Bronchial epithelial cell (primary cell): ENCODE measurements at regions not wholly inside any gene's neighbourhood (a gene's known extent, or its start where the extent isn't known, plus 50 kb on each side); places are given as distances from the start of the nearest gene placed in this dataset.

Experiments used
- DNase-seq: peaks from one replicate; pipeline ENCODE4 v3.0.0-alpha.2; 2010; ENCODE audit warnings: low read depth
- FAIRE-seq: peaks from 2 replicates; lab custom pipeline; 2011; peaks lifted over from hg19 to GRCh38; lab: Jason Lieb, UNC
- H3K27me3 ChIP-seq: 2 replicates; pipeline ENCODE4 v1.5.1; 2011; ENCODE audit warnings: low read length; ENCODE audit not compliant: control insufficient read depth, insufficient read depth
- H3K36me3 ChIP-seq: 2 replicates; pipeline ENCODE4 v1.5.1; 2011; ENCODE audit warnings: low read length; ENCODE audit not compliant: control insufficient read depth, insufficient read depth
- H3K4me3 ChIP-seq: 2 replicates; pipeline ENCODE4 v1.5.1; 2011; ENCODE audit warnings: mild to moderate bottlenecking, low read depth, low read length, control low read depth
- CTCF ChIP-seq: IDR thresholded peaks from 2 replicates; pipeline ENCODE4 v1.5.1; 2011; ENCODE audit warnings: mild to moderate bottlenecking, moderate library complexity, low read length, control low read depth, inconsistent platforms; ENCODE audit not compliant: insufficient read depth, severe bottlenecking

GRCh38 chr2:51301381-51301780, 269.4 kb upstream of the NRXN1 start:
- no peak for TF ChIP-seq CTCF
- DNase-seq (no peak), FAIRE-seq (no peak)
- Histone ChIP-seq H3K36me3 (no peaks in the 10 kb centered on the region), H3K4me3 (no peak overlapping the region), H3K27me3 (no peaks in the 10 kb centered on the region)

DNA sequence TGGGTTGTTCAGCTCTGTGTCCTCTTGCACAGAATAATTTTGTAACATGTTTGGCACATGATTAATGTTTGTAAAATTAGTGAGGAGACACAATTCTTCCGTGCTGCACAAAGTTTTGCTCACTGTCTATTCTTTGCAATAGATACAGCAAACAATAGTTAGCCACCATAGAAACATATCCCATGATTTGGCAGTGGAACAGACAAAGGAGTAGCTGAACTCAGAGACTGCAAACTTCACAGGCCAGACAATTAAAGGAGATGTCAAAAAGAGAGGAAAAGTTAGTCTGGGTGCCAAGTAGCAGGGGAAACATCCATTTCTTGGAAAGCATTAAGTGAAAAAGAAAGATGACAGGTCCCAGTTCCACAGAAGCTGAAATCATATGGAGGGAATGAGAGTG, 267.4 kb upstream of the NRXN1 start:
- H3K4me3 ChIP-seq: no peak overlapping the region
- H3K27me3 ChIP-seq: no peaks in the 10 kb centered on the region
- DNase-seq (no peak), FAIRE-seq (no peak)
- TF ChIP-seq CTCF: no peak
- H3K36me3 ChIP-seq: no peaks in the 10 kb centered on the region

DNA sequence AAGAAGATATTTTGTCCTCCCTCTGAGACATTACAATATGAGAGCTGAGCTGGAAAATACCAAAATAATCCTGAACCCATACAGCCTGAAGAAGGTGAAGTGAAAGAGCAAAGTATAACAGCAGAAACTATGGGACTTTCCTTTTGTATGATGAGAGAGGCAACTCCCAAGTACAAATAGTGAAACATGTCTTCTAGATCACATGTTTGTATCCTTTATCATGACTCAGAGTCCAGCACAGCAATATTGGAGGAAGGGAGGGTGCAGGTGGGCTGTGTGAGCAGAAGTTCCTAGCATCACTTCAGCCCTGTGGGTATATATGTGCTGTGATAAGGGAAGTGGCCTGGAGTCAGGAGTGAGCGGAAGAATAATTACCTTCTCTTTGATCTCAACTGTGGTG, 265.6 kb upstream of the NRXN1 start:
- TF ChIP-seq CTCF: no peak
- FAIRE-seq: no peak
- no peaks in the 10 kb centered on the region for H3K36me3 ChIP-seq
- H3K4me3 ChIP-seq: no peak overlapping the region
- DNase-seq: peak; percentile 10
- H3K27me3 ChIP-seq: no peaks in the 10 kb centered on the region

GRCh38 chr2:51293566-51294200, 261.8 kb upstream of the NRXN1 start:
- FAIRE-seq (no peak), DNase-seq (no peak)
- Histone ChIP-seq H3K27me3 (no peaks in the 10 kb centered on the region), H3K36me3 (no peaks in the 10 kb centered on the region), H3K4me3 (no peak overlapping the region)
- no peak for TF ChIP-seq CTCF

DNA sequence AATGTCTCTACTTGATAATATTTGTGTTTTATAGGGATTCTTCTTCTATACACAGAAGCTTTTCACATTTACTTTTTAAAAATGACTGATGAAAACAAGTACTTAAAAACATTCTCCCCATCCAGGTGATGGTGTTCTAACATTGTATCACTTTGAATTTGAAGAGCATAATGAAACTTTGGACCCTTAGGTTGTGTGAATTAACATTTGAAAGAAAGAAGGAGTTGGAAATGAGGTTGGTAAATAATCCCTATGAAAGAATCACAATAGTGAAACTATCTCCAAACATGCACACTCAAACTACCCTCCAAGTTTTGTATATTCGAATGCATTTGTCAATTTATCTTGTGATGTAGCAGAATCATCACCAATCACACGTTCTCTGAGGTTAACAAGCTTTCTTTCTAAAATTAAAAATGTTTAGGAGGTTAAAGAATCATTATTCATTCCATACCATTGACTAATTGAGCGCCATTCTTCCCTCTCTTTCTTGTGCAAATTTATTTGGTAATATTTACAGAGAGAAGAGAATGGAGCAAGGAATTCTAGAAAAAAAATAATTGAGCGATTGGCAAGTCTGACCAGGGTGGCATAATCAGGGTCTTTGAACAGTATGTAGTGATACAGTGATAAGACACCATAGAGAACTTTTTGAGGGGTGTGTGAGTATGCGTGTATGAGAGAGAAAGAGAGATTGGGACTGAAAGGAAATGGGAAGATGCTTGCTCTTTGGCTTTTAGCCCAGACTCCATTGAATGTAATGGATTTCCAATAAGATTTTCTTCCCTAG, 260.0 kb upstream of the NRXN1 start:
- TF ChIP-seq CTCF: no peak
- Histone ChIP-seq H3K36me3 (no peaks in the 10 kb centered on the region), H3K4me3 (no peak overlapping the region), H3K27me3 (no peaks in the 10 kb centered on the region)
- DNase-seq (no peak), FAIRE-seq (no peak)
